ENCODE measurements at regions not wholly inside any gene's neighbourhood (a gene's known extent, or its start where the extent isn't known, plus 50 kb on each side); places are given as distances from the start of the nearest gene placed in this dataset.

GRCh38 chr4:27964095-27964494 is 1103.5 kb downstream of the STIM2 start:
- TF ChIP-seq CTCF (IDR thresholded peaks at IDR 0.05), result no peak

- TF ChIP-seq CTCF (IDR thresholded peaks at IDR 0.05), result no peak
These were observed 1106.0 kb downstream of the STIM2 start for GRCh38 chr4:27966664-27967063.

GRCh38 chr4:27973056-27973455 is 1112.4 kb downstream of the STIM2 start:
- TF ChIP-seq CTCF (IDR thresholded peaks at IDR 0.05), result no peak

- no peak for TF ChIP-seq CTCF (IDR thresholded peaks at IDR 0.05)
These were observed 1113.1 kb downstream of the STIM2 start for GRCh38 chr4:27973700-27974099.

- TF ChIP-seq CTCF (IDR thresholded peaks at IDR 0.05), result no peak
These were observed 1113.7 kb downstream of the STIM2 start for GRCh38 chr4:27974339-27974738.

GRCh38 chr4:27985522-27985921 is 1124.9 kb downstream of the STIM2 start:
- TF ChIP-seq CTCF (IDR thresholded peaks at IDR 0.05), result no peak

GRCh38 chr4:27986476-27986875 is 1125.8 kb downstream of the STIM2 start:
- TF ChIP-seq CTCF (IDR thresholded peaks at IDR 0.05), result no peak

GRCh38 chr4:28001698-28002097 is 1141.1 kb downstream of the STIM2 start:
- TF ChIP-seq CTCF (IDR thresholded peaks at IDR 0.05), result peak; percentile 24; the same call in 1 of the 2 replicates
